Neuronal stem cell (in vitro differentiated cells): ENCODE measurements at regions not wholly inside any gene's neighbourhood (a gene's known extent, or its start where the extent isn't known, plus 50 kb on each side); places are given as distances from the start of the nearest gene placed in this dataset.
A peak's percentile ranks its signal among the peaks of the same experiment; 100 is the strongest.

Source experiments
- DNase-seq: peaks from one replicate; pipeline ENCODE4 v3.0.0-alpha.2; 2013; ENCODE audit warnings: low spot score
- H2AFZ ChIP-seq: one replicate; pipeline ENCODE4 v1.6.1; 2013; ENCODE audit warnings: mild to moderate bottlenecking, low read length, inconsistent platforms
- H2AK5ac ChIP-seq: 2 replicates; pipeline ENCODE4 v1.6.1; 2013; ENCODE audit warnings: low read depth, mild to moderate bottlenecking, inconsistent platforms, low read length, moderate library complexity, mixed read lengths
- H2BK120ac ChIP-seq: 2 replicates; pipeline ENCODE4 v1.6.1; 2013; ENCODE audit warnings: low read depth, mild to moderate bottlenecking, inconsistent platforms, low read length, moderate library complexity, mixed read lengths
- H2BK12ac ChIP-seq: one replicate; pipeline ENCODE4 v1.6.1; 2013; ENCODE audit warnings: low read length, inconsistent platforms
- H2BK15ac ChIP-seq: 2 replicates; pipeline ENCODE4 v1.6.1; 2013; ENCODE audit warnings: mild to moderate bottlenecking, low read length, inconsistent platforms, mixed read lengths
- H2BK5ac ChIP-seq: one replicate; pipeline ENCODE4 v1.6.1; 2013; ENCODE audit warnings: inconsistent platforms, mild to moderate bottlenecking, low read length, moderate library complexity
- H3K14ac ChIP-seq: one replicate; pipeline ENCODE4 v1.6.1; 2013; ENCODE audit warnings: low read length, inconsistent platforms
- H3K18ac ChIP-seq: 2 replicates; pipeline ENCODE4 v1.6.1; 2013; ENCODE audit warnings: low read length, inconsistent platforms
- H3K23ac ChIP-seq: 2 replicates; pipeline ENCODE4 v1.6.1; 2013; ENCODE audit warnings: low read depth, mild to moderate bottlenecking, mixed read lengths, low read length, inconsistent platforms; ENCODE audit not compliant: poor library complexity
- H3K27ac ChIP-seq: replicated peaks from 3 replicates; pipeline ENCODE4 v1.5.1; 2013; ENCODE audit warnings: low read length, inconsistent platforms
- H3K27me3 ChIP-seq, 3 experiments: 2 replicates each; pipeline ENCODE4 v1.6.1; 2013; ENCODE audit warnings: low read length in 3 of 3, mild to moderate bottlenecking in 2 of 3, inconsistent platforms in 1 of 3, low read depth in 1 of 3, mixed read lengths in 1 of 3, moderate library complexity in 1 of 3; ENCODE audit not compliant: control insufficient read depth in 3 of 3, insufficient read depth in 3 of 3
- H3K36me3 ChIP-seq, 2 donors: replicated peaks in 1 of 2; 2 replicates each; pipeline ENCODE4 v1.6.1; 2013; ENCODE audit warnings: low read length in 2 of 2; ENCODE audit not compliant: control insufficient read depth in 2 of 2, insufficient read depth in 2 of 2
- H3K4ac ChIP-seq: 2 replicates; pipeline ENCODE4 v1.6.1; 2013; ENCODE audit warnings: inconsistent platforms, mild to moderate bottlenecking, low read length, moderate library complexity
- H3K4me1 ChIP-seq, 2 donors: 1 replicate in 1 of 2; 2 replicates in 1 of 2; pipeline ENCODE4 v1.6.1; 2013; ENCODE audit warnings: low read length in 2 of 2, low read depth in 1 of 2; ENCODE audit not compliant: control insufficient read depth in 2 of 2, insufficient read depth in 1 of 2
- H3K4me2 ChIP-seq: one replicate; pipeline ENCODE4 v1.6.1; 2013; ENCODE audit warnings: mild to moderate bottlenecking, low read length, inconsistent platforms; ENCODE audit not compliant: insufficient read depth, poor library complexity, severe bottlenecking
- H3K4me3 ChIP-seq, 2 donors: 2 replicates each; pipeline ENCODE4 v1.5.1; 2013; ENCODE audit warnings: low read length in 2 of 2, mild to moderate bottlenecking in 2 of 2, inconsistent platforms in 1 of 2, moderate library complexity in 1 of 2
- H3K79me1 ChIP-seq: one replicate; pipeline ENCODE4 v1.6.1; 2013; ENCODE audit warnings: low read depth, mild to moderate bottlenecking, inconsistent platforms, low read length, moderate library complexity
- H3K9ac ChIP-seq: one replicate; pipeline ENCODE4 v1.6.1; 2013; ENCODE audit warnings: mild to moderate bottlenecking, low read depth, low read length, inconsistent platforms; ENCODE audit not compliant: poor library complexity
- H3K9me3 ChIP-seq, 2 donors: replicated peaks in 1 of 2; 2 replicates each; pipeline versions ENCODE3 to v1.6.1; 2013; ENCODE audit warnings: low read length in 2 of 2, mild to moderate bottlenecking in 2 of 2, inconsistent platforms in 1 of 2, low read depth in 1 of 2, mixed read lengths in 1 of 2, moderate library complexity in 1 of 2; ENCODE audit not compliant: control insufficient read depth in 2 of 2, insufficient read depth in 1 of 2
- H4K8ac ChIP-seq: one replicate; pipeline ENCODE4 v1.6.1; 2013; ENCODE audit warnings: low read depth, mild to moderate bottlenecking, inconsistent platforms, low read length, moderate library complexity
- H4K91ac ChIP-seq: one replicate; pipeline ENCODE4 v1.6.1; 2013; ENCODE audit warnings: low read length, low read depth, mild to moderate bottlenecking, inconsistent platforms; ENCODE audit not compliant: poor library complexity
- WGBS, 2 donors: extraction: QIAGEN DNeasy Blood & Tissue Kit; methylation state at CpG; one replicate each; pipeline ENCODE4 v1.1.7; 2013; ENCODE audit warnings: missing lambda C conversion rate in 2 of 2, mixed read lengths in 1 of 2; ENCODE audit not compliant: insufficient read length in 2 of 2, insufficient replicate concordance in 1 of 2; ENCODE audit errors: extremely low coverage in 2 of 2; 5-methylcytosine and 5-hydroxymethylcytosine counted together

- no peak overlapping the region for H2AK5ac ChIP-seq
- H3K23ac ChIP-seq: no peak overlapping the region
- H3K4me2 ChIP-seq: no peak overlapping the region
- H3K79me1 ChIP-seq: no peaks in the 10 kb centered on the region
- no peak overlapping the region for H4K8ac ChIP-seq
- H3K36me3 ChIP-seq: no peaks in the 10 kb centered on the region
- H2BK5ac ChIP-seq: no peak overlapping the region
- no peaks in the 10 kb centered on the region for H3K27me3 ChIP-seq
- no peak overlapping the region for H2BK120ac ChIP-seq
- H3K9me3 ChIP-seq: no peaks in the 10 kb centered on the region
- no peak overlapping the region for H2BK12ac ChIP-seq
- no peak overlapping the region for H3K18ac ChIP-seq
- H4K91ac ChIP-seq: no peak overlapping the region
- H3K14ac ChIP-seq: no peak overlapping the region
- no peak overlapping the region for H2BK15ac ChIP-seq
- no peak for DNase-seq
- no peaks in the 10 kb centered on the region for H3K4me1 ChIP-seq
- H2AFZ ChIP-seq: no peak overlapping the region
- H3K4ac ChIP-seq: no peak overlapping the region
- no CpG with 5 or more reads among the region's 1 CpG for WGBS, 2 donors
- no peak overlapping the region for H3K9ac ChIP-seq
- H3K4me3 ChIP-seq: no peak overlapping the region
- no peak overlapping the region for H3K27ac ChIP-seq
Measured at GRCh38 chr2:173584000-173584399, 229.3 kb downstream of the CDCA7 start.

- H3K14ac ChIP-seq: no peak overlapping the region
- no peak overlapping the region for H2BK15ac ChIP-seq
- no peak overlapping the region for H3K27ac ChIP-seq
- H4K91ac ChIP-seq: no peak overlapping the region
- H2BK5ac ChIP-seq: no peak overlapping the region
- no peaks in the 10 kb centered on the region for H3K79me1 ChIP-seq
- no peak overlapping the region for H3K23ac ChIP-seq
- H3K18ac ChIP-seq: no peak overlapping the region
- no peak overlapping the region for H2AK5ac ChIP-seq
- no peak overlapping the region for H3K4me3 ChIP-seq
- H2BK12ac ChIP-seq: no peak overlapping the region
- H2AFZ ChIP-seq: no peak overlapping the region
- H3K36me3 ChIP-seq: no peaks in the 10 kb centered on the region
- no peak for DNase-seq
- peaks cover 0 to 2% of the 10 kb centered on the region in 2 donors for H3K4me1 ChIP-seq
- H4K8ac ChIP-seq: no peak overlapping the region
- no peak overlapping the region for H3K4me2 ChIP-seq
- H3K9ac ChIP-seq: no peak overlapping the region
- no peaks in the 10 kb centered on the region for H3K9me3 ChIP-seq
- H3K27me3 ChIP-seq: no peaks in the 10 kb centered on the region
- H2BK120ac ChIP-seq: no peak overlapping the region
- WGBS, 2 donors: 100% methylated on average over 1 of the region's 4 CpGs; no CpG with 5 or more reads in 1 of the 2 donors
- H3K4ac ChIP-seq: no peak overlapping the region
Measured at GRCh38 chr2:173584676-173585458, 230.2 kb downstream of the CDCA7 start.

- H2BK5ac ChIP-seq: no peak overlapping the region
- H3K4me1 ChIP-seq: peaks cover 0 to 6% of the 10 kb centered on the region in 2 donors
- no peak overlapping the region for H4K91ac ChIP-seq
- no peak for DNase-seq
- H3K4me2 ChIP-seq: no peak overlapping the region
- H2BK120ac ChIP-seq: no peak overlapping the region
- no peaks in the 10 kb centered on the region for H3K79me1 ChIP-seq
- no CpG with 5 or more reads among the region's 9 CpGs for WGBS, 2 donors
- H3K14ac ChIP-seq: no peak overlapping the region
- H4K8ac ChIP-seq: no peak overlapping the region
- no peak overlapping the region for H3K4ac ChIP-seq
- peaks cover 5 to 24% of the 10 kb centered on the region in 2 donors for H3K9me3 ChIP-seq
- no peak overlapping the region for H3K4me3 ChIP-seq
- H3K9ac ChIP-seq: no peak overlapping the region
- H3K18ac ChIP-seq: no peak overlapping the region
- H3K27ac ChIP-seq: no peak overlapping the region
- H2BK12ac ChIP-seq: no peak overlapping the region
- H2BK15ac ChIP-seq: no peak overlapping the region
- no peaks in the 10 kb centered on the region for H3K36me3 ChIP-seq
- no peak overlapping the region for H2AFZ ChIP-seq
- H3K27me3 ChIP-seq: no peaks in the 10 kb centered on the region
- no peak overlapping the region for H2AK5ac ChIP-seq
- H3K23ac ChIP-seq: no peak overlapping the region
Measured at GRCh38 chr2:173588931-173589369, 234.3 kb downstream of the CDCA7 start.

- Histone ChIP-seq H3K79me1 (no peaks in the 10 kb centered on the region), H3K36me3 (no peaks in the 10 kb centered on the region), H2AK5ac (no peak overlapping the region), H3K27me3 (no peaks in the 10 kb centered on the region), H3K4me1 (peaks cover 0 to 6% of the 10 kb centered on the region in 2 donors), H2BK15ac (no peak overlapping the region), H3K9ac (no peak overlapping the region), H3K9me3 (peaks cover 5 to 29% of the 10 kb centered on the region in 2 donors), H2AFZ (peak overlapping the region; percentile 39), H3K27ac (no peak overlapping the region), H2BK120ac (no peak overlapping the region), H3K4ac (no peak overlapping the region), H3K14ac (no peak overlapping the region), H2BK5ac (no peak overlapping the region), H4K91ac (no peak overlapping the region), H3K4me2 (no peak overlapping the region), H3K18ac (no peak overlapping the region), H3K23ac (no peak overlapping the region), H3K4me3 (no peak overlapping the region), H4K8ac (no peak overlapping the region), H2BK12ac (no peak overlapping the region)
- no peak for DNase-seq
- WGBS, 2 donors: no CpG with 5 or more reads among the region's 3 CpGs
Measured at GRCh38 chr2:173589604-173590275, 235.1 kb downstream of the CDCA7 start.
